ENCODE measurements at regions not wholly inside any gene's neighbourhood (a gene's known extent, or its start where the extent isn't known, plus 50 kb on each side); places are given as distances from the start of the nearest gene placed in this dataset.
"Not testable (repeated sequence)": the region's sequence is repeated elsewhere in the genome, so short reads cannot be mapped to it uniquely, and the experiment has no call there.

DNA sequence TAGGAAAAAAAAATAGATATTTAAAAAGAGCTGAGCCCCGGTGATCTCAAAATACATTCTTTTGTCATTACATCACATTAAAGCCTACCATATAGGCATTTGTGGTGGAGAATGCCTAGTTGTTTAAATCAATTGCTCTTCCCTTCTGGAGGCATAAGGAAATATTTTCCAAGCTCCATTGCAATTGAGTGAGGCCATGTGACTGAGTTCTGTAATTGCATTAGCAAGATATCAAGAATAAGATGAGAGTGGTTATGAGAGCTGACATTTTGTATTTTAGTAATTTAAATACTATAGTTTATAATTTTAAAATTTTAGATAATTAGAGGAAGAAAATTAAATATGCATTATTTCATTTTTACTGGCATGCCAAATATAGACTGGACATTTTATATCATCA lies 1195.9 kb downstream of the DTWD2 start:
- DNase-seq, result no peak

GRCh38 chr5:117788596-117788995 lies 1199.8 kb downstream of the DTWD2 start:
- DNase-seq, result peak; percentile 0

- no peak for DNase-seq
Measured at GRCh38 chr5:117779171-117779570, 1204.5 kb upstream of the SEMA6A start.

DNA sequence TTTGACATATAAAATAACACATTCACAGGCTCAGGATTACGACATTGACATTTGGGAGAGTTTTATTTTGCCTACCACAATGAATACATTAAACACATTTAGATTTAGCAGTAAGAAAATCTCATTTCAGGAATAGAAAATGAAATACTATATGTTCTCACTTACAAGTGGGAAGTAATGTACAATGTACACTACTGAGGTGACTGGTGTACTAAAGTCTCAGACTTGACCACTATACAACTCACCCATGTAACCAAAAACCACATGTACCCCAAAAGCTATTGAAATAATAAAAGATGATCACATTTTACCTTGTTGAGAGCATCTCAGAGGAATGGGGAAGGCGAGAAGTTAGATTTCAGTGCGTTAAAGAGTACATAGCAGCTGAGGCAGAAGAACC lies 1202.4 kb upstream of the SEMA6A start:
- no peak for DNase-seq

DNA sequence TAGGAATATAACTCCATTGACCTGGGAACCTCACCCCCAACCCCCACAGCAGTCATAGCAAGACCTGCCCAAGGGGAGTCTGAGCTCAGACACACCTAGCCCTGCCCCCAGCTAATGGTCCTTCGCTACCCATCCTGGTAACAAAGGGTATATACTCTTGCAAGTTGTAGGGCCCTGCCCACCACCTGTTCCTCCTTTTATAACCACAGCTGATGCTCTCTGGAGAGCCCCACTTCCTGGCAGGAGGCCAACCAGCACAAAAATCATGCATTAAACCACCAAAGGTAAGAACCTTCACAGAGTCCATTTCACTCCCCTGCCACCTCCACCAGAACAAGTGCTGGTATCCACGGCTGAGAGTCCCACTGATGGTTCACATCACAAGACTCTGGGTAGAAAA lies 1195.3 kb upstream of the SEMA6A start:
- DNase-seq, result no peak

DNA sequence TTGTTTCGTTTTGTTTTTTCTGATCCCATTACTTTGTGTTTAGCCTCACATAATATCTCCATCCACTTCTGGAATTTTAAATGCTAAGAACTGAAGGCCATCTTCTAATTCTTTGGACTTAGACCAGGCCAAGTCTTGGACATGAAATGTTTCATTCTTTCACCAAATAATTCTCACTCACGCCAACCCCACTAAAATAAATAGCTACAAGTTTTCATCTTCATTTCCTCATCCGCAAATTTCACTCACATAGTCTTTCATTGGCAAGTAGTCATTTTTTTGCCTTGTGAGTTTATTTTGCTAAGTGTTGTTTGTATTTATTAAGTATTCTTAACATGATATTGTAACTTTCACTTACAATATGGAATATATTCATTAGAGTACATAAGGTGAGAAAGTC lies 1188.6 kb upstream of the SEMA6A start:
- no peak for DNase-seq

- no peak for DNase-seq
Measured at GRCh38 chr5:117761186-117761585, 1186.6 kb upstream of the SEMA6A start.

DNA sequence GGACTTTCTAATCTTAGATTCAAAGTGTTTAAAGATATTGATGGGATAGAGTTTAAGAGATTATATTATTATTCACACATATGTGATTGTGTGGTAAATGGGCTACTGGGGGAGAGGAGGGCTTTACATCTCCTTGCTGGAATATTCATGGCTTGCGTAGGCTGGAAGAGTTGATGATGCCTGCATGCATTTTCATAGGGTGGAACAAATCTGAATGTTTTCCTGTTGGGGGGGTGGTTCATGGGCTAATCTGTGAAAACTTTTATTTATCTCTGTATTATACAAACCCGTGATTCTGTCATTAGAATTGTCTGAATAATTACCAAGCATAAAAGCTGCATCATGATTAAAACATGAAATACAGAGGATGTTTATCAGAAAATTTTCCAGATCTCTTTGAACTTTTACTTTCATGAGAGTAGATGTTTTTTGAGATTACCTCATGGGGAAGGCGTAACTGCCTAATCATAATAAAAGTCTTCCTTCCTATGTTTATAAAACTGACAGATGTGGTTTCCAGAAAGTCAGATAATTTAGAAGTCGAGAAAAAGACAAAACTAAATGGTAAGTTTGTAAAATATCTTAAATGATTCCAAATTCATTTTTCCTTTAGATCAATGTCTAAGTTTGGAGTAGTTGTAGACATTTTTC lies 1185.4 kb upstream of the SEMA6A start:
- DNase-seq, result no peak

DNA sequence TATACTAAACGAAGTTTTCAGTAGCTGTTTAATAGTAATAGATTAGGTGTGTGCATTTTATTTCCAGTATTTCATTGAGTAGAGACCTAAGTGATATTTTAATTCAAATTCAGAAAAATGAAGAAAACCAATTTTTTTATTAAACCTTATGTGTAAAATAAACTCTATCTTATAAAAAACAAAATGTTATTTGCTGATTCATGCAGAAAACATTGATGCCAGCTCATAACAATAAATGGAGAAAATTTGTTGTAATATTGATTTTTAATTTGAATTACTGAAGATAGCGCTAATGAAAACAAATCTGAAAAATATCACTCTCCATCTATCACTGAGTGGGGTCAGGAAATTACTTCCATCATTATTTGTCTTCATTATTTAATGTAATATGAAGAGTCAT lies 1177.8 kb upstream of the SEMA6A start:
- DNase-seq, result no peak

GRCh38 chr5:117748336-117748735 lies 1173.7 kb upstream of the SEMA6A start:
- DNase-seq, result no peak

DNA sequence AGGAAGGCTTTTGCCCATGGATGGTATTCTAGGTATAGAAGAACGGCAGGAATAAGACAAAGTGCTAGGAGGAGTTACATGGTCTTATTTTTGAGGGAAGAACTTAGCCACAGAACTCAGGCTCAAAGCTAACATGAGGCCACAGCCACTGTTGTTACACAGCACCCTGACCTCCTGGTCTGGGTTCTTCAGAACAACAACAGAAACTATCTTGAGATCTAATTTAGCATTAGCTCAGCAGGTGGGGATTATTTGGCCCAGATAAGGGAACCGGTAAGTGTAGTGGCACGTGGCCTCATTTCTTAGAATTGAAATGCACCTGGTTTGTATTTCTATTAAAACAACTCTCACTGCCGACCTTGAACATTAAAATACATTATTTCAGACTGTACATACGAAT lies 1168.7 kb upstream of the SEMA6A start:
- no peak for DNase-seq

DNA sequence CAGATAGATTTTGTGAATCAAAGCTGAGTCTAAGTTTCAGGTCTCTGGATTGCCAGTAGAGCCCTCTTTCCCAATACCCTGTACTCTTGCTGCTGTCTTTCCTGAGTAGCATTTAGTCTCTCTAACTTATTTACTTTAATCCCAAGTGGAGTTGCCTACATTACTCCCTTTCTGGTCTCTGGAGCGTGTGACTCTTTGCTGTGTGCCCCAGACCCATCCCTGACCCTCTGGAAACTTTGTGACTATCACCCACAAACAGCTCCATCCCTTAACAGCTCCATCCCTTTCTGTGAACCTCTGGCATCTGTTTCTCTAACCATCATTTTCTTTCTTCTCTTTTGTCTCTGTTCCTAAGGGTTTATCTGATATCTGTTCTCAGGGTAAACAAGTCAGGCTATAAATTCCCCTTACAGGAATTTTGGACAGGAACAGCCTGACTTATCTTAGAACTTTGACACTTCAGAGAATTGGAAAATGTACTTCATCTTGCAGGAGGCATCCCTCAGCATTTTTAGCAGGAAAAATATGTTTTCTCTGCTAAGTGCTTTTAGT lies 1167.1 kb upstream of the SEMA6A start:
- no peak for DNase-seq

- no peak for DNase-seq
Measured at GRCh38 chr5:117740268-117740667, 1165.6 kb upstream of the SEMA6A start.

GRCh38 chr5:117738571-117738970 lies 1163.9 kb upstream of the SEMA6A start:
- DNase-seq, result no peak

GRCh38 chr5:117736698-117737097 lies 1162.1 kb upstream of the SEMA6A start:
- no peak for DNase-seq

- DNase-seq, result no peak
Measured at GRCh38 chr5:117734056-117734455, 1159.4 kb upstream of the SEMA6A start.

- DNase-seq, result peak; percentile 13
Measured at GRCh38 chr5:117733051-117733450, 1158.4 kb upstream of the SEMA6A start.

DNA sequence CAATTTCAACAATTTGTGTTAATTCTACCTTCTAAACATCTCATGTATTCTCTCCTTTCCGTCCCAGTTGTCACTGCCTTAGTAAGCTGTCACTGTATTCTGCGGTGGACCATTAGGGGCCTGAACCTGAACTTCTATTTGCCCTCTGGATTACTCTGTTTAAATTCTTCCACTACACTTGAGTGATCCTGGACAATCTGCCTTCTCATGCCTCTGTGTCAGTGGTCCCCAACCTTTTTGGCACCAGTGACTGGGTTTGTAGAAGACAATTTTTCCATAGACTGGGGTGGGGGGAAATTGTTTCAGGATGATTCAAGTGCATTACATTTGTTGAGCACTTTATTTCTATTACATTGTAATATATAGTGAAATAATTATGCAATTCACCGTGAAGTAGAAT lies 1157.6 kb upstream of the SEMA6A start:
- DNase-seq, result no peak

DNA sequence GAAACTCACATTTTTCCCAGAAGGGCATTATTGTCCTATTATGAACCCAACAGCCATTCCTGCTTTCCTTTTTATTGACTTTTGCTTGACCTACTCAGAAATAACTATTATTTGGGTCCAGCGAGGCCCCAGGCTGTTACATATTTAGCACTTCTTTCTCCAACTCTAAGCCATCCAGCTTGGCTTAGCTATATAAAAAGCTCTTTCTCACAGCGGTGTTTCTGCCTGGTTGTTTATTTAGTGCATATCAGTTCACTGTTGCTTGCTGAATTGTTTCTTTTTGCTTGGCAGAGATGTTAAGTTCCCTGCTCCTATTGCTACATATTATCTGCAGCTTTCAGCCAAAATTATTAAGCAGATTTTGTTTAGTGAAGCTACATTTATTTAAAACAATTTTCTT lies 1156.8 kb upstream of the SEMA6A start:
- DNase-seq, result peak; percentile 41

GRCh38 chr5:117720784-117721183 lies 1146.2 kb upstream of the SEMA6A start:
- not testable (repeated sequence) for DNase-seq

DNA sequence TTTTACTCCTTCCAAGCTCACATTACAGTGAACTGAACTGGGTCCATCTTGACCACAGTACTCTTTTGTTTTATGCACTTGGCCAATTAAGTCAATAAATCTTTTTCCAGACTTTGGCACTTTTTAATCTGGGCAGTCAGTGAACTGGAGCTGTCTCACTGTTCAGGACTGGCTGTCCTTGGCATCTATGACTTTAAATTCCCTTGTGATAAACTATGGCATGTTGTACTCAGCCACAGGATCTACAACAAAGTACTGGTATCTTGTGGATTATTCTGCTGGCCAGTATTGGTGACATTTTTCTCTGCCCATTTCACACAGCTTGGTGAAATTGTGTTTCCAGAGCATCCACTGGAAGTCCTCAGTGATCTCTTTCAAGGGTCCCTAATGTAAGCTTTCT lies 1144.8 kb upstream of the SEMA6A start:
- no peak for DNase-seq

GRCh38 chr5:117713585-117714198 lies 1139.1 kb upstream of the SEMA6A start:
- DNase-seq, result no peak

DNA sequence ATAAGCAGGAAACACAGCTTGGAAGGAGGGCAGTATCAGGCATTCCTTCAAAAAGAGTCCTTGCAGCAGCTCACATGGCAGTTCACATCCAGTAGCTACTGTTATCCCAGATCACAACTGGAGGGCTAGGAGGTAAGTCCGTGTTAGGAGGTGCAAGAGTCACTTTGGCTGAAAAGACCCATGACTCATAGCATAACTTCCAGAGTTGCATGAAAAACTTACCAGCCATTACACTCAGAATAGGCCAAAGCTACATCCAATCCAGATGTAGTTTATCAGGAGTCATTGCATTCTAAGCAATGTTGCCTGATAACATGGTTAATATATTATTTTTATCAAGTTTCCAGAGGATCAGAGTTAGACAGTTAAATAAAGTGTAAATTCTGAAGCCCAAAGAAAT lies 1126.4 kb upstream of the SEMA6A start:
- no peak for DNase-seq

DNA sequence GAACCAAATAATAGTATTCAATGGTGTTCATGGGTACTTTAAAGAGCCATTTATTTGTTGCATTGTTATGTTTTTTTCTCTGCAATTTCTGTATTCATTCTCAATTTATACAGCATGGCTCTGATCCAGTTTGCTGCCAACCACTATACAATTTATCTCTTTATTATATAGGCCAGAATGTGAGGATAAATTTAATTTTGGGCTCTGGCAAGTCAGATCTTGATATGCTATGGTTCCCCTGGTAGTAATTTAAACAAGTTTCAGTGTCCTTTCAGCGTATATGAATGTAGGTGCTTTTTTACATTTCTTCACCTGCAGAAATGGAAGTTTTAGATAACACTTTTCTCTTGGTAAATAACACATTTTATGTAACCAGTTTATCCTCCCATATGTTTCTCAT lies 1118.0 kb upstream of the SEMA6A start:
- DNase-seq, result no peak

All from skin of body (tissue), 1 donor.